SK-N-SH treated with all-trans-retinoic acid at 6 μM for 48 hours (cell line): ENCODE measurements at regions not wholly inside any gene's neighbourhood (a gene's known extent, or its start where the extent isn't known, plus 50 kb on each side); places are given as distances from the start of the nearest gene placed in this dataset.

Experiments used
- ARNTL ChIP-seq: fragments of 450-650 bp; formaldehyde crosslinking; IDR thresholded peaks from 2 replicates; pipeline ENCODE4 v1.5.0; 2020; ENCODE audit warnings: low read depth, mild to moderate bottlenecking, moderate library complexity, borderline replicate concordance
- BACH2 ChIP-seq: fragments of 250-450 bp; sonication (Bioruptor Pico); IDR thresholded peaks from 2 replicates; pipeline ENCODE4 v1.9.0; 2021; ENCODE audit warnings: mild to moderate bottlenecking, borderline replicate concordance
- CREB5 ChIP-seq: fragments of 250-450 bp; sonication (Bioruptor Pico); IDR thresholded peaks from 2 replicates; pipeline ENCODE4 v1.5.1; 2020; ENCODE audit warnings: low read depth, mild to moderate bottlenecking, moderate library complexity
- ISL1 ChIP-seq: fragments of 250-450 bp; sonication (Bioruptor Pico); IDR thresholded peaks from 2 replicates; pipeline ENCODE4 v2.1.2; 2022; ENCODE audit warnings: mild to moderate bottlenecking, moderate library complexity
- PATZ1 ChIP-seq: fragments of 250-450 bp; sonication (Bioruptor Pico); IDR thresholded peaks from 2 replicates; pipeline ENCODE4 v1.8.0; 2020; ENCODE audit warnings: mild to moderate bottlenecking, moderate library complexity, borderline replicate concordance
- PPARA ChIP-seq: fragments of 250-450 bp; sonication (Bioruptor Pico); IDR thresholded peaks from 2 replicates; pipeline ENCODE4 v1.5.0; 2020; ENCODE audit warnings: mild to moderate bottlenecking, borderline replicate concordance
- TCF4 ChIP-seq: fragments of 250-450 bp; sonication (Bioruptor Pico); IDR thresholded peaks from 2 replicates; pipeline ENCODE4 v1.8.0; 2021; ENCODE audit warnings: mild to moderate bottlenecking, moderate library complexity, borderline replicate concordance
- ZFP3 ChIP-seq: fragments of 250-450 bp; sonication (Bioruptor Pico); IDR thresholded peaks from 2 replicates; pipeline ENCODE4 v1.5.0; 2020; ENCODE audit warnings: mild to moderate bottlenecking, moderate library complexity
- ZFP30 ChIP-seq: fragments of 450-650 bp; formaldehyde crosslinking; IDR thresholded peaks from 2 replicates; pipeline ENCODE4 v1.5.0; 2022; ENCODE audit warnings: mild to moderate bottlenecking, moderate library complexity
- ZNF565 ChIP-seq: fragments of 450-650 bp; formaldehyde crosslinking; conservative IDR thresholded peaks from 2 replicates; pipeline ENCODE4 v1.5.0; 2020; ENCODE audit warnings: low read depth, mild to moderate bottlenecking, moderate library complexity
- ZNF70 ChIP-seq: fragments of 450-650 bp; formaldehyde crosslinking; IDR thresholded peaks from 2 replicates; pipeline ENCODE4 v1.5.0; 2020; ENCODE audit warnings: mild to moderate bottlenecking, moderate library complexity

- no peak for TF ChIP-seq PATZ1
- no peak for TF ChIP-seq CREB5
- TF ChIP-seq TCF4 (CRISPR knock-in tag) = no peak
- no peak for TF ChIP-seq ZFP3
- no peak for TF ChIP-seq ZNF565 (CRISPR knock-in tag)
- no peak for TF ChIP-seq ZFP30 (CRISPR knock-in tag)
- TF ChIP-seq BACH2 = no peak
- no peak for TF ChIP-seq PPARA (CRISPR knock-in tag)
- no peak for TF ChIP-seq ISL1 (CRISPR knock-in tag)
- no peak for TF ChIP-seq ARNTL
- TF ChIP-seq ZNF70 (CRISPR knock-in tag) = no peak
Observed at GRCh38 chr2:192410319-192410718, 215.6 kb upstream of the TMEFF2 start.
